HepG2 (cell line): ENCODE measurements at regions not wholly inside any gene's neighbourhood (a gene's known extent, or its start where the extent isn't known, plus 50 kb on each side); places are given as distances from the start of the nearest gene placed in this dataset.

Source experiments
- DMTF1 ChIP-seq: sonication (generic); formaldehyde crosslinking; IDR thresholded peaks from 2 replicates; pipeline ENCODE4 v1.4.0; 2020; ENCODE audit warnings: mild to moderate bottlenecking, missing genetic modification reagents
- KDM2A ChIP-seq: sonication (generic); formaldehyde crosslinking; IDR thresholded peaks from 2 replicates; pipeline ENCODE4 v1.4.0; 2020; ENCODE audit warnings: low read depth, missing genetic modification reagents, borderline replicate concordance
- MED8 ChIP-seq: sonication (generic); formaldehyde crosslinking; IDR thresholded peaks from 2 replicates; pipeline ENCODE4 v1.8.1; 2023; ENCODE audit warnings: mild to moderate bottlenecking, missing genetic modification reagents; ENCODE audit not compliant: insufficient replicate concordance
- MZF1 ChIP-seq: sonication (generic); formaldehyde crosslinking; IDR thresholded peaks from 2 replicates; pipeline ENCODE4 v1.8.1; 2023; ENCODE audit warnings: mild to moderate bottlenecking, missing genetic modification reagents, borderline replicate concordance
- SRSF9 ChIP-seq: fragments of 200-400 bp; formaldehyde crosslinking; IDR thresholded peaks from 2 replicates; pipeline ENCODE4 v1.6.1; 2018; ENCODE audit warnings: borderline replicate concordance, mild to moderate bottlenecking, low read depth, low read length; ENCODE audit not compliant: insufficient read depth, poor library complexity, severe bottlenecking
- ZFY ChIP-seq: sonication (generic); formaldehyde crosslinking; IDR thresholded peaks from 2 replicates; pipeline ENCODE4 v1.4.0; 2020; ENCODE audit warnings: missing genetic modification reagents
- ZNF335 ChIP-seq: sonication (generic); formaldehyde crosslinking; IDR thresholded peaks from 2 replicates; pipeline ENCODE4 v1.4.0; 2020; ENCODE audit warnings: missing genetic modification reagents
- ZNF562 ChIP-seq: sonication (generic); formaldehyde crosslinking; IDR thresholded peaks from 2 replicates; pipeline ENCODE4 v1.8.0; 2022; ENCODE audit warnings: missing genetic modification reagents, borderline replicate concordance
- ZNF652 ChIP-seq: IDR thresholded peaks from 2 replicates; pipeline ENCODE4 v1.6.1; 2016; ENCODE audit warnings: low read depth, borderline replicate concordance
- ZNF687 ChIP-seq: sonication (generic); formaldehyde crosslinking; IDR thresholded peaks from 2 replicates; pipeline ENCODE4 v1.5.1; 2020; ENCODE audit warnings: mild to moderate bottlenecking, missing genetic modification reagents, moderate library complexity
- TF ChIP-seq, protein P1 (sequence below): IDR thresholded peaks from 2 replicates; pipeline ENCODE4 v1.6.1; 2016; ENCODE audit warnings: missing biosample characterization, missing genetic modification reagents, low read depth
- TF ChIP-seq, protein P2 (sequence below): sonication (generic); formaldehyde crosslinking; IDR thresholded peaks from 2 replicates; pipeline ENCODE4 v1.8.0; 2022; ENCODE audit warnings: missing genetic modification reagents, mild to moderate bottlenecking, borderline replicate concordance
- TF ChIP-seq, protein P3 (sequence below): sonication (generic); formaldehyde crosslinking; IDR thresholded peaks from 2 replicates; pipeline ENCODE4 v1.5.0; 2020; ENCODE audit warnings: missing genetic modification reagents

DNA sequence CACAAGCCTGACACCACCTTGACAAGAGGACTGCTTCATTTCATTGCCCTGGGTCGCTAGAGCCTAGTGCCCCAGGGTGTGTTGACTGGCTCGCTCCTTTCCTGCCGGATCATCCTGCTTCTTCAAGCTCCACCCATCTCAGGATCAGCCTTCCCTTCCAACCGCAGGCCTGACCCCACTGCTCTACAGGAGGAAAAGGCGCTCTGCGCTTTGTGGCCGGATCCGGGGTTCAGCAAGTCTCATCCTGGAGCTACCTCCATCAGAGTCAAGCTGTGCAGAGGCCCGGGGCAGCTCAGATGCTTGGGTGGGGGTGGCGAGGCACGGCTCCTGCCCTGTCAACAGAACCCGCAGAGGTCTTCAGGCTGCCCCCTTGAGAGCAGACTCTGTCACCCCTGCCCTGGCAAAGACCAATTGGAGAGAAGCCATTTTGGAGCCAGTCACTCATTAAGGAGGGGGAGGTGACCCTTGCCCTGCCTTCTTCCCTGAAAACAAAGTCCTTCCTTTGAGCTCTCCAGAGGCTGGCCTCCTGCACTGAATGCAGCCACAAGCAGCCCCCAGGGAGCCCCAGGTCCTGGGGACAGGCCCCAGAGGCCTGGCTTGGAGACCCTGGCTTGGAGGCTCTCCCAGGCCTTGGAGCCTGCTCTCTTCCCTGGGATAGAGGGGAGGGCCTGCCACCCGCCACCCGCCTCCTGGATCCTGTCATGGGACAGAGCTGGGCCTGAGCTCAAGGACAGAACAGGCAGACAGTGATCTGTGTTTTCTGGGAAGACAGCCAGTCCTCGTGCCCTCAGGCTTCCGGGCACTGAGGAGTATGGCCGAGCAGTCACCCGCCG, 80.3 kb downstream of the CPN2 start (continued):
- TF ChIP-seq MED8 (CRISPR knock-in tag) (peak; percentile 37), KDM2A (CRISPR knock-in tag) (no peak), ZFY (CRISPR knock-in tag) (peak; percentile 70), ZNF562 (CRISPR knock-in tag) (no peak), ZNF687 (peak; percentile 86), SRSF9 (no peak), MZF1 (no peak), ZNF335 (CRISPR knock-in tag) (no peak), ZNF652 (no peak), DMTF1 (CRISPR knock-in tag) (no peak)
- TF ChIP-seq, protein P1, sequence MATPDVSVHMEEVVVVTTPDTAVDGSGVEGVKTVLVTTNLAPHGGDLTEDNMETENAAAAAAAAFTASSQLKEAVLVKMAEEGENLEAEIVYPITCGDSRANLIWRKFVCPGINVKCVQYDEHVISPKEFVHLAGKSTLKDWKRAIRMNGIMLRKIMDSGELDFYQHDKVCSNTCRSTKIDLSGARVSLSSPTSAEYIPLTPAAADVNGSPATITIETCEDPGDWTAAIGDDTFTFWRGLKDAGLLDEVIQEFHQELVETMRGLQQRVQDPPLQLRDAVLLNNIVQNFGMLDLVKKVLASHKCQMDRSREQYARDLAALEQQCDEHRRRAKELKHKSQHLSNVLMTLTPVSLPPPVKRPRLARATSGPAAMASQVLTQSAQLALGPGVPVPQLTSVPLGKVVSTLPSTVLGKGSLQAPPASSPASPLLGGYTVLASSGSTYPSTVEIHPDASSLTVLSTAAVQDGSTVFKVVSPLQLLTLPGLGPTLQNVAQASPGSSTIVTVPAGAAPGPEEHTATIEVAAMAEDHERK (CRISPR knock-in tag) = no peak
- TF ChIP-seq, protein P2, sequence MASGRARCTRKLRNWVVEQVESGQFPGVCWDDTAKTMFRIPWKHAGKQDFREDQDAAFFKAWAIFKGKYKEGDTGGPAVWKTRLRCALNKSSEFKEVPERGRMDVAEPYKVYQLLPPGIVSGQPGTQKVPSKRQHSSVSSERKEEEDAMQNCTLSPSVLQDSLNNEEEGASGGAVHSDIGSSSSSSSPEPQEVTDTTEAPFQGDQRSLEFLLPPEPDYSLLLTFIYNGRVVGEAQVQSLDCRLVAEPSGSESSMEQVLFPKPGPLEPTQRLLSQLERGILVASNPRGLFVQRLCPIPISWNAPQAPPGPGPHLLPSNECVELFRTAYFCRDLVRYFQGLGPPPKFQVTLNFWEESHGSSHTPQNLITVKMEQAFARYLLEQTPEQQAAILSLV = no peak
- TF ChIP-seq, protein P3, sequence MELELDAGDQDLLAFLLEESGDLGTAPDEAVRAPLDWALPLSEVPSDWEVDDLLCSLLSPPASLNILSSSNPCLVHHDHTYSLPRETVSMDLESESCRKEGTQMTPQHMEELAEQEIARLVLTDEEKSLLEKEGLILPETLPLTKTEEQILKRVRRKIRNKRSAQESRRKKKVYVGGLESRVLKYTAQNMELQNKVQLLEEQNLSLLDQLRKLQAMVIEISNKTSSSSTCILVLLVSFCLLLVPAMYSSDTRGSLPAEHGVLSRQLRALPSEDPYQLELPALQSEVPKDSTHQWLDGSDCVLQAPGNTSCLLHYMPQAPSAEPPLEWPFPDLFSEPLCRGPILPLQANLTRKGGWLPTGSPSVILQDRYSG (CRISPR knock-in tag) = no peak
